HL-60/S4 treated with phorbol 12-myristate 13-acetate at 8.2 ng/mL for 4 days and 3 days (cell line): ENCODE measurements at regions not wholly inside any gene's neighbourhood (a gene's known extent, or its start where the extent isn't known, plus 50 kb on each side); places are given as distances from the start of the nearest gene placed in this dataset.
"Not testable (repeated sequence)": the region's sequence is repeated elsewhere in the genome, so short reads cannot be mapped to it uniquely, and the experiment has no call there.

Experiments
- in situ Hi-C: fragments of 300-500 bp; cut with MboI; formaldehyde crosslinking; loops from 2 replicates; pipeline ENCODE4 v1.15.0; 2022; ENCODE audit warnings: low sequenced_read_pairs

DNA sequence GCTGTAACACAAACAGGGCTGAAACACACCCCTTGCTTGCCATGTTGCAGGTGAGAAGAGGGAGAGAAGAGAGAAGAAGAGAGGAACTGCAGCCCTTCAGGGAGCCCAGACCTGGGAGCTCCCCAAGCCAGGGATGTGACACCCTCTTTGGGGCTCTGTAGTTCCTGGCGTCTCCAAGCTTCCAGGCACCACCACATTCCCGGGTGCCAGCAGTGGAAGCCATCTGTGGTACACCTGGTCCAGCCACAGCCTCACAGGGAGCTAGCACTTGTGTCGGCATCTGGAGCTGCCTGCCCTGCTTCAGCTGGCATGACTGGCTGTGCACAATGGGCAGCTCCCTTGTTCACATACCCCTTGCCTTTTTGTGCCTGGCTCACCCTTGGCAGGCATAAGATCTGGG is 182.1 kb downstream of the DEPDC1B start:
- in situ Hi-C loops: no loop called here

DNA sequence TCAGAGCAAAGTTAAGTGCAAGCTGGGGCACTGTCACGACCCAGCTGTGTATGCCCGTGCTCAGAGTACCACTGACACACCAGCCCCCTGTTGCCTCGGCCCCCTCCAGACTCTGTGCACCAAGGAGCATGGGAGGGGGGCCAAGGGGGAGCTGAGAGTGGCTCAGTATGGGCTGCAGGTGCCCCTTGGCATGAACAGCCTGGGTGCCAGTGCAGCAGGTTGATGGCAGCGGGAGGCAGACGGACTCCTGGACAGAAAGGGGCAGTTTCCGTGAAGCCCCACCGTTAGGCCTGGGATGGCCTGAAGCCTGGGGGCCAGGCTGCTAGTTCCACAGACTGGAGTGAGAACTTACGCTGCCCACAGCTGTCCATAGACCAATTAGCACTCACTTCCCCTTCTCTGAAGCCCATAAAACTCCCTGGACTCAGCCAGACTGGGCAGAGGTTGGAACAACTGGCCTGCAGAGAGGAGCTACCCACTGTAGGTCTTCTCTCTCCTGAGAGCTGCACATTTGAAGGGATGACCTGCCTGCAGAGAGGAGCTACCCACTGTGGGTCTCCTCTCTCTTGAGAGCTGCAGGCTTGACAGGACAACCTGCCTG is 182.8 kb downstream of the DEPDC1B start:
- in situ Hi-C loops: no loop called here

DNA sequence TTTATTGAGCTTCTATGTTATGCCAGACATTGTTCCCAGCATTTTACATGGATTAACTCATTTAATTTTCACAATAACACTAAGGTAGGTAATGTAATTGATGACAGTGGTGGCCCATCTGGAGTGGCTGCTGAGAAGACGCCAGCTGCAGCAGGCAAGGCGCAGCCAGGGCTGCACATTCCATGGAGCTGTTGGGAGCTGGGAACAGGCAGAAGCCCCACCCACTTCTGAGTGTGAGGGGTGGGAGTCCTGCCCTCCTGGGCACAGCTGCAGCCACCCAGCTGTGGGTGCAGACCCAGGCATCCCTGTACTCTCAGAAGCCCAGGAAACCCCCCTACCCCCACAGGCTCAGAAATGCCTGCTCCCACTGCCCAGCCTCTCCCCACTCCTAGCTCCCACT is 183.3 kb downstream of the DEPDC1B start:
- in situ Hi-C loops: no loop called here

DNA sequence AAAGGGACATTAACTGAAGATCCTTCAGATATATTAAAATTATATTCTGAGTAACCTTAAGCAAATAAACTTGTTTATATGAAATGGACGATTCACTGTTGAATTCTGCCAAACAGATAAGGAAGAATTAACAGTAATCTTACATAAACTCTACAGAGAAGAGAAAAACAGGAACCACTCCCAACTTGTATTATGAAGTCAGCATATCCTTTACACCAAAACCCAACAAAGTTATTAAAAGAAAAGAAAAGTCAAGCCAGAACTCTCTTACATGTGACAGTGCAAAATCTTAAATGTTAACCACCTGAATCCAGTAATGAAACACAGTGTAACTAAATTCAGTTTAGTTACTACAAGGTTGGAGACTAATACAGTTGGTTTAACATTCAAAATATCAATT is 185.8 kb downstream of the DEPDC1B start:
- in situ Hi-C loops: no loop called here

DNA sequence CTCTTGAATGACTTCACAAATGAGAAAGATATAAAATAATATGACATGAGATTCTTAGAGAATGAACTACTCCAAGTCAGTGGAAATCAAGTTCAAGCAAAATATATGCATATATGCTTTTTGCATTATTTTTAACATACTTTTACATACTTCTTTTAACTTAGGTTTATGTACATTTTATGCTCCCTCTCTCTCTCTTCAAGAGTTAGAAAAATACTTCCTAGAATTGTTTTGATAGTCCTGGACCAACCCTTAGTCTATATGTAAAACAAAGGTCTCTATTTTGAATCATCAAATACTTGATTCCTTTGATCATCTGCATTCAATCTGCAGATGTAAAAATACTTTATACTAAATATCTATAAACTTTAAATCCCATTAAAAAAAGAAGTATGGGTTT is 187.8 kb downstream of the DEPDC1B start:
- in situ Hi-C loops: no loop called here

DNA sequence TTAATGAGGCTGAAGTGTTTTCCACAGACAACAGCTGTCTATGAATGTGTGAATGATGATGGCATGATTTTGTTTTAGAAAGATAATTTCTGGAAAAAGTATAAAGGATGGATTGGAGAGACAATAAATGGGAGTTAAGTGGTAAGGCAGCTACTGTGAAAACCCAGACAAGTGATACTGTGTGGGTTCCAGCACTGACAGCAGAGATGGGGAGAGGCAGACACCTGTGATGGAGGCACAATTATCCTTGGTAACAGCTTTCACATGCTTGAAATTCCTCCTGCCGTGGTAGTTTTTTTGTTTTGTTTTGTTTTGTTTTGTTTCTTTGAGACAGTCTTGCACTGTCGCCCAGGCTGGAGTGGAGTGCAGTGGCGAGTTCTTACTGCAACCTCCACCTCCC is 189.3 kb downstream of the DEPDC1B start:
- in situ Hi-C loops: no loop called here

DNA sequence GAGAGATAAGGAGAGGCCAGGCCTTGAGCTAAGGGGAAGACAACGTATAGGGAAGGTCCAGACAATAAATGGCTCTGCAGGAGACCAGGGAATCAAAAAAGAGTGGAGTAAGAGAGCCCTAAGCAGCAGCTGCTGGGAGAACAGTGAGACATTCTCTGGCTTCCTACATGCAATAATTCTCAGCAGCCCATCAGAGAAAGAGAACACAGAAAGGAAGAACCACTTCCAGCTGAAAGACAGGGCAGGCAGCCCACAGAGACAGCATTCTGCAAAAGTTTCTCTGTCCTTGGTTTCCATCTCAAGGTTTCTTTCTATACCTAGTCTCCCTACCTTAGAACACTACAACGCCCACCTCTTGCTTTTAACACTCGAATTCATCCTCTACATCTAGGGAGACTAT is 189.9 kb downstream of the DEPDC1B start:
- in situ Hi-C loops: no loop called here

DNA sequence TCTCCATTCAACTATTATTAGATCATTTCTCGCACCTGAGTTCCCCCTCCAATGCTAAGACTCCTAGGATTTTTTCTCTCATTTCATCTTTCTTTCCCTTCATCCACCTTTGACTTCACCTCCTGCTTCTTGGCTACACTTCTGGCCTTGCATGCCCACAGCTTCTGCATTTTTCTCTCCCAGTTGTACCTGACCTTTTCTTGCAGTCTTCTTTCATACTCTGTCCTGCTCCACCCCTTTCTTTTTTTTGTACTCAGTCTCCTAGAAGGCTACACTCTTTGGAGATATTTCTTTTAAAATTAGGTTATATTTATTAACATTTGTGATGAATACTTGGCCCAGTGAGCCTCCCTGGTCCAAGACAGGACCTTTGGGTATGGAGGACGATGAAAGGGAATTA is 190.4 kb downstream of the DEPDC1B start:
- in situ Hi-C loops: no loop called here

DNA sequence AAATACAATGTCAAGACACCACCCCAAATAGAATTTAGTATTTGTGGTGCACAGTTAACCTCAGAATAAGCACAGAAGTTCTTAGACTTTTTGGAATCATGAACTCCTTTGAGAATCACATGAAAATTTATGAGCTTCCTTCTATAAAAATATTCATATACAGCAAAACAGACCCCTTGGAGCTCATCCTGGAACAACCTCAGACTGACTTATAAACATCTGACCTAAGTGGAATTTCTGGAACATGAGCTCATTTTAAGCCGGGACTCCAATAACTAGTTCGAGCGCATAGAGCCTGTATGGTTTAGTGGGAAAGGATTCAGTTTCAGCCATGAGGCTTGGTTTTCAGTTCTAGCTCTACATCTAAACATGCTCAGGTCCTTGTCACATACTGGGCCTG is 192.3 kb downstream of the DEPDC1B start:
- in situ Hi-C loops: no loop called here

DNA sequence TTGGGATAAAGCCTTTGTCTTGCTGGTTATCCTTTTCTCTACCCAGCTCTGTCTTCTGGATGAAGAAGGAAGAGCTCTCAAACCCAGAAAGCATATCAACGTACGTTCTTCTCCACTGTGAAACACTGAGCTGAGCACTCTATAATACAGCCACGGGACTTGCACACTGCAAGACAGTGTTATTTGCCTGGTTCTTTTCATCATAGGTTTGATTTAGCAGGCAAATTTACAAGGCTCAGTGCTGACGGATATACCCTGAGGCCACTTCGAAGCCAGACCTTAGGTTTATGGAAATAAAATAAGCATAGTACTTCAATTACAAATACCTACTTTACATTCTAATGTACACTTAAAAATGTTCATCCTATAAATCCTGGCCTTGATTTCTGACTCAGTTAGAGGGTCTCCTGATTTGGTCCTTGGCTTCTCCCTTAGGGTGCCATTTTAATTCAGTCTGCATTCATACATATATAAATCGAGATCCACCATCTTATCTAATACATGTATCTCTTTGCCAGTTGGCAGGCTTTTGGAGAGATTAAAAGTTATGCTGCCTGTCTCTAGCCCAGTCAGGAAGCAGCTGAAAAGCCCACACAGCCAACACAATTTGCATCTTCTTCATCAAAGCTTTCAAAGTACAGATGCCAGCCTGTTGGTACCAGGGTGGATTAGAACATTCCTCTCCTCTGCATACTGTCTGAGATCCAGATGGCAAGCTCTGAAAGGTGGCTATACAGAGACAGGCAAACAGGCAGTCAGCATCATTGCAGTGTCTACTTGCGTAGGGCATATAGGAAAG is 194.4 kb downstream of the DEPDC1B start:
- in situ Hi-C loops: no loop called here

DNA sequence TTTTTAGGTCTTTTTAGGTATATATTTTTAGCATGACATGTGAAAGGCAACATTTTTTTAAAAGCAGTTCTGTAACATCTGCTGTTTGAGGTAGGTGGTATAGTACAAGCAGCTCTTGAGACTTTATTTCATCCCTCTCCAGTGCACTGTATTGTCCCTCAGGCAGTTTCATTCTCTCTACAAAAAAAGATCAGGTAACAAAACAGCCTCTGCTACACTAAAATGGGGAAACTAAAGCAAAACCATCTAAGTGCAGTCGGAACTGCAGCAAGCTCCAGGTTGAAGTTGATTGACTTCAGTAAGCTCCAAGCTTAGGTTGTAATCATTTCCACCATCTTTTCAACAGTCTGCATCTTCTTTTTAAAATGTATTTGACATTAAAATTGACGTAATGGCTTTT is 195.6 kb downstream of the DEPDC1B start:
- in situ Hi-C loops: no loop called here

DNA sequence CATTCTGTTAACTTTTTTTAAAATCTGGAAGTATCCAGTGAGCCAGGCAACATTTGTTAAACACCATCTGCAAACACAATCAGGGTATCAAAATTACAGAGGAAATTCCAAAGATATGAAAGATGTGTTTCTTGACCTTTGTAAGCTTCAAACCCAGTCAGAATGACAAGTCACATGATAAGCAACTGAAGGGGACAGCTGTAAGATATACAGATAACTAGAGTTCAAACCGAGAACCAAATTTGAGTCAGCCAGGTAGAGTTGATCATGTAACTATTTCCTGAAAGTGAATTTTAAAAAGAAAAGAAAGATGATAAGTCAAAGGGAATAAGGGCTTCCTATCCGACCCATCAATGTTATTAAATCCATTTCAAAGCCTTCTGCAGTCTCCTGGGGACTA is 196.2 kb downstream of the DEPDC1B start:
- in situ Hi-C loops: no loop called here

DNA sequence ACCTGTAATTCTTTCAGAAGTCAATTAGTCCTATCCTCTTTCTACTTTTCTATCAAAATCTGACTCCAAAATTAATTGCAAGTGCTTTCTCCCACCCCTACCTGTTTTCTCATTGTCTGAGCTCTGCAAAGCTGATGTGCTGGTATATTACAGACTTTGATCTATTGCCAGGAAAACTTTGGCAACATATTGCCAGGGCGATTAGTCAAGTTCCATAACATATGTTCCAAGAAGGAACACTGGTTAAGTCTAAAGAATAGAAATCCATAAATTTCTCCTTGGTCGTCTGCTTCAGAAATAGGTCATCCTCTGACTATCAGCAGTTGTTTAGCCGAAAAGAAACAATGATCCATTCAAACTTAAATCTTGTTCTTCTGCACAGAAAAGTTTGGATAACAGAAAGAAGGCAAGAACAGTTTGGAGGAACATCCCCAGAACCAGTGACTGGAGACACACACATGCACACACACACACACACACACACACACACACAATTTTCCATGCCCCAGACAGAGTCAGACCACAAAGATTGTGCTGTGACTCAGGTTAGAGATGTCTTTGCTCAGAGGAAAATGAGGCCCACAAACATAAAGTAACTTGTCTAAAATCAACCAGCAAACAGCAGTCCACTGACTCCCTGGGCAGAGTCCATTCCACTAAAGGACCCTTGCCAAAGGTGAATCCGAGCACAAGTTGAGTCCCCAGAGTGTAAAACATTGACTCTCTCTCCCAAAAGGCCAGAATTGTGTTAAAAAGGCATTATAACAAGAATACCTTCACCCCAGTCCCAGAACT is 202.1 kb downstream of the DEPDC1B start:
- in situ Hi-C loops: no loop called here

DNA sequence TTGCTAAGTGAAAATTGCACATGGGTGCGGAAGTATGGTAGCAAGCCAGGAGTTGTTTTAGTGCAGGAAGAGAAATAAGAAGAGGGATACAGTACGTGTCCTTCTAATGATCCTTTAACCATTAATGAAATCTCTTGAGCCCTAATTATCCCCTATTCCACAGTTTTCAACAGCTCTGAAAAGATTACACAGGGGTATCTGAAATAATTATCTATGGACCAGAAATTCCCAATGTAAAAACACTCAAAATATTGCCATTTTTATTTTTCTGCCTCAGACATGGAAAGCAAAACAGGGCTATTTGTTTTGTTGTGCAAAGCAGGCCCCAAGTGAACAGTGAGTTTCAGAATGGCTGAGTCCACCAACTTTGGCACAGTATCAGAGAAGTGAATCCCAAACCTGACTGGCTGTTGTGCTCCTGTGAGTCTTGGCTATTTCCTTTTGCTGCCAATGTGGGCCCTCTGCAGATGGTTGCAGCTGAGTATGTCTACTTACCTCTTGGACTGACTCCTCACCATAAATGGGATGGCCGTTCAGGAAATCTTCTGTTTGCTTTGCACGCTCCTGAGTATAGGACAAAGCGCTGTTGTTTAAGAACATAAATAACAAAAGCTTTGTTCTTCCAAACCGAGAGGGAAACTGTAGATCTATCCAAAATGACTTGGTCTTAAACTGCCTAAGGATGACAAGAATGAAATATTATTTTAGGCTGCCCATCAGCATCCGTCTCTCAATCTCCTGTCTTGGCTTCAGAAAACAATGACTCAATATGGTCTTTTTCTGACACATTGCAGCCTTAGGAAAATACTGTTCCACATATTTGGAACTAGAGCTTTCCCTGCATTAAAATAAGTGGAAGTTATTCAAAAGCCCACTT is 204.1 kb downstream of the DEPDC1B start:
- in situ Hi-C loops: no loop called here

DNA sequence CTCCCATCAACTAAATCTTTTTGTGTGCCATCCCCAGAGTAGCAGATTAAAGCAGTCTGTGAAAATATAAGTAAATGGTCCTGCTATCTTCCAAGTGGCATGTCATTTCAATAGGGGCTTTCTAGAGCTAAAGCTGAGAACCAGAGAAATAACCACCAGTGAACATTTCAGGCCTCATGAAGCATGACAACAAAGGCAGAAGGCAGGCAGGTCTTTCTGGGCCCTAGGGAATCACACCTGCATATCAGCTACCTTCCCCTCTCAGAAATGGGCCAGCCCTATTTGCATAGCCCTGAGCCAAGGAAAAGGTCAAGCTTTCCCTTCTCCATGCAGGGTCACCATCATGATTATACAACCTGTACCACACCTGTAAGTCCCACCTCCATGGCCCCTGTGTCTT is 205.3 kb downstream of the DEPDC1B start:
- in situ Hi-C loops: no loop called here

DNA sequence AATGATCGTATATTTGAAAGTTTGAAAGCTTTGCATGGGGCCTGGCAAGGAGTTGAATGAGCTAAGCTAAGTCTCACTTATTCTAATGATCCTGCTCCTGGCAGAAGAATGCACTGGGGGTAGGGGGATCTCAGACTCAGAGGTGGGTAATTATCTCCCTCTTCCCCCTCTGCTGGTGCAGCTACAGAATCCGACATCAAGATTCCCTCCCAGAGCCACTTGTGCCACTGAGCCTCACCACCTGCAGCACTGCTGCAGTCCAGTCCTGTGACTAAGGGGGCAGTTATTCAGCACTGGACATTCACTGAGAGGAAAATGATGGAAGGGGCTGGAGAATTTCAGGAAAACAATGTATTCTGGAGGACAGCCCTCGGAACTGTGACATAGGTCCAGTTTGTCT is 205.8 kb downstream of the DEPDC1B start:
- in situ Hi-C loops: no loop called here

DNA sequence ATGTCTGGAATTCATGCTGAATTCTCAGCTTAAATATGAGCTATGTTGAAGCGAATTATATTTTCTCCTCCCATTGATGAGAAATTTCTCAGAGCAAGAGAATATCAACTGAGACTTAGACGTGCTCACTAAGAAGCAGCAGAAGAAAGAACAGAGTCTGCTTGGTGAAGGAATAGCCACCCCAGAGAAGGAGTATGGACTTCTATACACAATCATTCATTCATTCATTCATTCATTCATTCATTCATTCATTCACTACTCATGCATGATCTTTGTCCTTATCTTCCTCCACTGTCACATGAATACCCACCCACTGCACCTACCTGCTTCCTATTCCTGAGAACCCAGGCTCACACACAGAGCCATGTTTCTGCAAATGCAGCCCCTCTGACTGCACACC is 206.6 kb downstream of the DEPDC1B start:
- in situ Hi-C loops: no loop called here

DNA sequence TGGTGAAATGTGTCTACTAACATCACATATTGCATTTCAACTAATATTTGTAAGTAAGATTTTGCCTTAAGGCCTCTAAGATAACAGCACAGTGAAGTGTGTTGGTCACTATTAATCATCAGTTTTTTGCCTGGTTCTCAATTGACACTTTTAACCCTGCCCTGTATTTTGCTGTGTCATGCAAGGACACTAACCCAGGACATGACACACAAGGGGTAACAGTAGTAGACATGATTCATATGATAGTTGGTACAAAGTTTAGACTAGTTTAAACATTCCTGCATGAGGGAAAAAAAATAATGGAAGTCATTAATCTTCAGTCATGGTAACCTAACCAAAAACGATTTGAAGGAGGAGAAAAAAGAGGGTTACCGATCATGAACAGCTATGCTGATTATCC is 207.0 kb downstream of the DEPDC1B start:
- in situ Hi-C loops: no loop called here

DNA sequence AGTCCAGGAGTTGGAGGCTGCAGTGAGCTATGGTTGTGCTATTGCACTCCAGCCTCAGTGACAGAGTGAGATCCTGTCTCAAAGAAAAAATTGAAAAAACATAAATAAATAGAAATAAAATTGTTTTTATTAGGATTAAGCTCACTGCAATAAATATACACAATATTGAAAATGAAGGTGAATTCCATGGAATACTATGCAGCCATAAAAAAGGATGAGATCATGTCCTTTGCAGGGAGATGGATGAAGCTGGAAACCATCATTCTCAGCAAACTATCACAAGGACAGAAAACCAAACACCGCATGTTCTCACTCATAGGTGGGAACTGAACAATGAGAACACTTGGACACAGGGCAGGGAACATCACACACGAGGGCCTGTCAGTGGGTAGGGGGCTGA is 207.6 kb downstream of the DEPDC1B start:
- in situ Hi-C loops: not testable (repeated sequence)

DNA sequence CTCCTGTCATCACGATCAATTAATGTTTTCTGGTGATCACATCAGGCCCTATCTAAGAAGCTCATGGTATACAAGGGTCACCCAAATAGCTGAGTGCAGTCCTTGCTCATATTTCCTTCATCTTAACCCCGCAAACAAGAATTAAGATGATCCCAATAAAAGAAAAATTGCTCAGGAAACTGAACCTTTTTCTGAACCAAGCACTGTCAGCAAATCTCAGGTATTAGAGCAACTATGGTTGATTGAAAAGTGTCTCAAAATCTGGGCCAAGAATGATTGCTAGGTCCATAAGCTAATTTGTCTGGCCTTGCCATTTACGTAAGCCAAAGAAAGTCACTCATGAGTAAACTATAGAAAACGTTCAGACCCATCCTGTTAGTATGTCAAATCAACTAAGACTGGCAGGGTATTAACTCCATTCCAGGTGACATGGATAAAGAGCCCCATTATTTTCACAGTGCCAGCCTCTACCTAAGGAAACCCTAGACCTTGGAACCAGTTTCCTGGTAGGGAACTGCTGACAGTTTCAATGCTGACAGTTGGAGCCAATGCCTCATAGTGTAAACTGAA is 209.3 kb downstream of the DEPDC1B start:
- in situ Hi-C loops: no loop called here

DNA sequence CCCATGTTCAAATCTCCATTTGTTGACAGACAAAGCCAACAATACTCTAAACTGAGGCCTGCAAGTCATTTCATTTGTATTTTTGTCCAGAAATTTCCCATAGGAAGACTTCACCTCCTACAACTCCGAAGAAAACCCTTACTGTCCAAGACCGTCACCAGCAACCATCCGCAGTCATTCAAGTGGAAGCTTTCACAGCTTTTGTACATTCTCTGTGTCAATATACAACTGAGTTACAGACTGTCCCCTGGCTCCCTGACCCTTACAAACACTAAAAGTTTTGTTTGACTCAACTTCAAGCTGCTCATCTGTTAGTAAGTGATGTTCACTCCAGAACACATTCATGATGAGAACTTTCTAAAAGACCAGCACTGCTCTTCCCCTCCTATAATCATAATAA is 210.1 kb downstream of the DEPDC1B start:
- in situ Hi-C loops: no loop called here
